Stimulated activated CD4-positive, alpha-beta T cell treated with anti-CD3 and anti-CD28 coated beads, TNF-alpha, amount 100 ng/mL, for 48 hours (primary cell): ENCODE measurements at regions not wholly inside any gene's neighbourhood (a gene's known extent, or its start where the extent isn't known, plus 50 kb on each side); places are given as distances from the start of the nearest gene placed in this dataset.

ENCODE experiments used
- DNase-seq, 3 donors: peaks; one replicate each; pipeline ENCODE4 v3.0.0-alpha.2; 2020; ENCODE audit warnings: low read depth in 3 of 3

DNA sequence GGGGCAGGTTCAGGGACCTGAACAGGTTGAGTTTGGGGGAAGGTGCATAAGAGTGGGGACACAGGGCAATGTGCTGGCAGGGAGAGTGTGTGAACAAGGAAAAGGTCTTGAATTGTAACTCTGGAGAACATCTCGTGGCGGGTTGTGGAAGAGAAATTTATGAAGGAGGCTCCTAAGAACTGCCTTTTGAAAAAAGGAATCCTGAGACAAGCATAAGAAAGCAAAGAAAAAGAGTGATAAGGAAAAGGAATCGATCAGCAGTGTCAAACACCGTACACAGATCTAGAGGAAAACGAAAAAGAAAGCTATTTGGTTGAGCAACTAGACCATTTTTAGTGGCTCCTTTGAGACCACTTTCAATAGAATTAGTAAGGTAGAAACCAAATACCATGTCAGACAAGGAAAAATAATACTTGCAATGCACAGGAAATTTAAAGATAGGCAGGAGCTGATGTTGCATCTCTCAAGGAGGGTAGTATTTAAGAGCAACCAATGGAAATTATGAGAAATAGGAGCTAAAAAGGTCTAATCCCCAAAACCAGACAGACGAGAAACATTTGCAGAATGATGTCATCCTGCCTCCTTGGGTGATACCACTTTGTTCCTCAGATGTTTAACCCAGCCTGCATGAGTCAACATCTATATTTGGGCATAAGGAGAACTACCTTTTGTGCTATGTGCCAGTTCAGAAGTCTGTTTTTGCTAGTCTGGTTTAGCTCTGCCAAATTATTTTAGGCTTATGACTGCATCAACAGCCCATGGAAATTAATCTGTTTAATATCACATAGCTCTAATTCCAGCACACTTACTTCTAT is 64.5 kb upstream of the STK38L start:
- peak in 2 of 3 donors; percentile 18 to 22 for DNase-seq

GRCh38 chr12:27180906-27181505 is 63.1 kb upstream of the STK38L start:
- no peak for DNase-seq

DNA sequence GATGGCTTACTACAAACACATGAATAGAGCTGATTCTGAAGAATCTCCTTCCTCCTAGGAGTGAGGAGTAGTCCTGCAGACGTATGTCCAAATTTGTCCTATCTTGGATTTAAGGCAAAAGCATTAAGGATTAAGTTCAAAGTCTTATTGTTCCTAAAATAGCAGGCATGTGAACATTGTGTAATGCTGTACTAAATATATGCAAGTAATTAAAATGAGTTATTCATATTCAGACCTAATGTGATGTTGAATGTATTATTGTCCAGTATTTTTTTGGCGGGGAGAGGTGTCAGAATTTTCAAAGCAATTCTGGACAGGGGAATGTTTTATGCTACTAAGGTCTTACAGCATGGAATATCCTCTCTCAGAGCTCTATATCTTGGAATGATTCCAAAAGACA is 60.7 kb upstream of the STK38L start:
- DNase-seq: no peak

DNA sequence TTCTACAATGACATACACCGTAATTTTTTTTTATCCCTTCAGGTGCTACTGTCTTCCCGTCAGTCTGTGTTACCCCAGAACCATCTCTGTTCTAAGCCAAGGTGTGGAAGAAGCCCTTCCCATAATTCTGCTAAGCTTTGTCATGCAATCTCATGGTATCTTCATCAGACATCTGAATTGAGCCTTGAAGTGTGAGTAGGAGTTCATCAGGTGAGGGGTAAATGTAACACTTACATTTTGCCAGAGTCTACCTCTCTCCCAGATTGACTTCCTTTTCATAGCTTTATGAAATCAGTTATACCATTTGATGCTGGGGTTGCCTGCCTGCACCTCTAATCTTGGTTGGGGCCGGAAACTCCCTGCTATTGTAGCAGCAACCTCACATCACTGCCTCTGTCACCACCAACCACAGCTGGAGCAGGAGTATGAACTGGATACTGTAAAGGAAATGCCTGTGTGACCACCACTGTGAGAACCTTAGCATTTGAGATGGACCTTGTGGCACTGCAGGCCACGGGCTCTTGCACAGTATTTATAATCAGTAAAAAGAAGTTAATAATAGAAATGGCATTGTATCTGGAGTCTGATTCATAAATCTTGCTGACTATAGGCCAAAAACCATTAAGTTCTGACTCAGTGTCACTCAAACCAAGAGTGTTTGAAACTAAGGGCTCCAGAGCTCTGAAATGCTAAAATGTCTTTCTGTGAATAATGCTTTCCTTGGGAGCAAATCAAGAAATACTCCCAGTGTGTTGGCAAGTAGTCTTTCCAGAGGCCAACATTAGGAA is 58.7 kb upstream of the STK38L start:
- peak in 2 of 3 donors; percentile 6 to 10 for DNase-seq

DNA sequence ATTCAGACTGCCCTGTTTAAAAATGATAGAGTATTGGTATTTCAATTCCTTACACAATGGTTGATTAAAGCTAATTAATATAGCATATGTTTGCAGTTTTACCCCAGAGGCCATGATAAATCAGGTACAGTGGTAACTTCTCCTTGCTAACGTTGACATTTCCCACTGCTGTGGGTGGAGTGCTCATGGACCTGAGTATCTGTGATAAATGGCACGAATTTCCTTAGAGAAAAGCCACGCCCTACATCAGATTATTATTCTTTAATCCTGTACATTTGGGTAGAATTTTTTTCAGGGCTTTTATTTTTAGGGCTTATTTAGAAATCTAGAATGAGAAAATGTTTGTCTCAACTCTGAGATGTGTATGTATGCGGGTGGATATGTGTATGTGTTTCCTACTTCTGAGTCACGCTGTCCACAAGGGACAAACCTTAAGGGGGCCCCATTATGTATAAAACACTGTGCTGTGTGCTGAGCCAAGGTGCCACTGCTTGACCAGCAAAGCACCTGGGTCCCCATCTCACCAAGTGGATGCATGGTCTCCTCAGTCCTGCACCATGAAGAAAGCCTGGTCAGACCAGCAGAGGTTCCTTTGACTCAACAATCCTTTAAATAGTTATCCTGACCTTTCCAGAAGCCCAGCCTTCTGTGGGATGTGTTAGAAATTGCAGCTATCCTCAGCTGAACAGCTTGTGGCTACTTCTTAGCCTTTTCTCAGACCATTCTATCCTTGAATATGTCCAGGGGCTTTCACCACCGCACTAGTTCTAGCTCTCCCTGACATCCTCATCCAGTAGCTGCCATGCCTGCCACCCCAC is 57.9 kb upstream of the STK38L start:
- no peak for DNase-seq

DNA sequence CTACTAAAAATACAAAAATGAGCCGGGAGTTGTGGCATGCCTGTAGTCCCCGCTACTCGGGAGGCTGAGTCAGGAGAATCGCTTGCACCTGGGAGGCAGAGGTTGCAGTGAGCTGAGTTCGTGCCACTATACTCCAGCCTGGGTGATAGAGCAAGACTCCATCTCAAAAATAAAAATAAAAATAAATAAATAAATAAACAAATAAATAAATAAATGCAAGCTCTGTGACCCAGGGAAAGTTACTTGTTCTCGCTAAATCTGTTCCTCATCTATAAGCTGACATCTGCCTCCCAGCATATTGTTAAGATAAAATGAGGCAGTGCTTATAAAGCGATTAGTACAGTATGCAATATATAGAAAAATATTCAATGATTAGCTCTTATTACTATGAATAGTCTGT is 56.4 kb upstream of the STK38L start:
- DNase-seq: no peak

- DNase-seq: no peak
Measured at GRCh38 chr12:27190761-27191160, 53.3 kb upstream of the STK38L start.

GRCh38 chr12:27191531-27191930 is 52.6 kb upstream of the STK38L start:
- no peak for DNase-seq

DNA sequence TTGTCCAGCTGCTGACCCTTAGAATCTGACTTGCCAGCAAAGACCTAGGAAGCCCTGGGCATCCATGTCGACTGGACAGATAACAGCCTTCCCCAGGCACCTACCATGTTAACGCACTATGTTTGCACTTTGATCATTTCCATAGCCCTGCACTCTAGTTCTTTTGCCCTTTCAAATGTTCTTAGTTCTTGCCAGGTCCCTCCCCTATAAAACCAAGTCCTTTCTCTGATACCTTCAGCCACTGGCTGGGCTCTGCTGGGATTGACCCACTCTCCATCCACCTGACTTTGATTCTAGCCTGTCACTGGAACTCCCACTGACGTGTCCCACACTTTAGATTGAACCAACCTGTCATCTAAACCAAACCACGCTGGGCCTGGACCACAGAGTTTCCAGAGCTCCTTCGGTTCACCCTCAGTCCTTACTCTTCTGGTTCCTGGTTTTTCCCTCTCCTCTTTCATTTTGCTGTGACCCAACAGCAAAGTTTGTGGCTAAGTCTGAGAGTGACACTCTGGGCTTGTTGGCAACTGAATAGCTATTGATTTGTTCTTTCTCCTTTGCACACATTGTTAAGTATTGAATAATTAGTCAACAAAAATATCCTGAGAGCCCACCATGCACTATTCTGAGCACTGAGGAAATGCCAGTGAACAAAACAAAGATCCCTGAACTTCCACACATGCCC is 51.8 kb upstream of the STK38L start:
- no peak for DNase-seq

GRCh38 chr12:27193106-27193505 is 51.0 kb upstream of the STK38L start:
- no peak for DNase-seq

GRCh38 chr12:27193854-27194544 is 50.1 kb upstream of the STK38L start:
- no peak for DNase-seq
